Astrocyte (in vitro differentiated cells and primary cell): ENCODE measurements at regions not wholly inside any gene's neighbourhood (a gene's known extent, or its start where the extent isn't known, plus 50 kb on each side); places are given as distances from the start of the nearest gene placed in this dataset.

ENCODE experiments used
- DNase-seq: peaks from one replicate; pipeline ENCODE4 v3.0.0-alpha.2; 2010; ENCODE audit warnings: low read depth
- FAIRE-seq: peaks from 2 replicates; lab custom pipeline; 2011; peaks lifted over from hg19 to GRCh38; lab: Jason Lieb, UNC
- H2AFZ ChIP-seq: 2 replicates; pipeline ENCODE4 v1.6.0; 2012; ENCODE audit warnings: low read depth, low read length, inconsistent platforms
- H3K27ac ChIP-seq: 2 replicates; pipeline ENCODE4 v1.5.1; 2011; ENCODE audit warnings: low read depth, low read length, inconsistent platforms
- H3K27me3 ChIP-seq: 2 replicates; pipeline ENCODE4 v1.6.0; 2011; ENCODE audit warnings: low read length, inconsistent platforms; ENCODE audit not compliant: insufficient read depth
- H3K36me3 ChIP-seq: 2 replicates; pipeline ENCODE4 v1.5.1; 2011; ENCODE audit warnings: low read length, inconsistent platforms; ENCODE audit not compliant: insufficient read depth
- H3K4me1 ChIP-seq: 2 replicates; pipeline ENCODE4 v1.5.1; 2011; ENCODE audit warnings: low read length, inconsistent platforms; ENCODE audit not compliant: insufficient read depth
- H3K4me2 ChIP-seq: 2 replicates; pipeline ENCODE4 v1.6.0; 2012; ENCODE audit warnings: low read length, inconsistent platforms
- H3K4me3 ChIP-seq: 2 replicates; pipeline ENCODE4 v1.5.1; 2011; ENCODE audit warnings: low read depth, mild to moderate bottlenecking, low read length, inconsistent platforms; ENCODE audit not compliant: insufficient read depth
- H3K79me2 ChIP-seq: 2 replicates; pipeline ENCODE4 v1.6.0; 2012; ENCODE audit warnings: mild to moderate bottlenecking, low read length, inconsistent platforms; ENCODE audit not compliant: insufficient read depth
- H3K9ac ChIP-seq: 2 replicates; pipeline ENCODE4 v1.6.0; 2012; ENCODE audit warnings: mild to moderate bottlenecking, low read length, inconsistent platforms
- H3K9me3 ChIP-seq: 2 replicates; pipeline ENCODE4 v1.5.1; 2012; ENCODE audit warnings: low read depth, mild to moderate bottlenecking, low read length, inconsistent platforms; ENCODE audit not compliant: insufficient read depth
- H4K20me1 ChIP-seq: 2 replicates; pipeline ENCODE4 v1.6.0; 2012; ENCODE audit warnings: low read length, inconsistent platforms; ENCODE audit not compliant: insufficient read depth
- H3K27ac Mint-ChIP-seq: one replicate; pipeline ENCODE4 v1.8.0; 2021; ENCODE audit warnings: mild to moderate bottlenecking, mixed read lengths; ENCODE audit not compliant: unreplicated experiment
- H3K27me3 Mint-ChIP-seq: one replicate; pipeline ENCODE4 v1.8.0; 2021; ENCODE audit warnings: low read depth, mixed read lengths; ENCODE audit not compliant: unreplicated experiment
- H3K36me3 Mint-ChIP-seq: one replicate; pipeline ENCODE4 v1.8.0; 2021; ENCODE audit warnings: low read depth, mixed read lengths; ENCODE audit not compliant: unreplicated experiment
- H3K4me1 Mint-ChIP-seq: one replicate; pipeline ENCODE4 v1.8.0; 2021; ENCODE audit warnings: low read depth, mixed read lengths; ENCODE audit not compliant: unreplicated experiment
- H3K4me3 Mint-ChIP-seq: one replicate; pipeline ENCODE4 v1.8.0; 2021; ENCODE audit warnings: mild to moderate bottlenecking, moderate library complexity, mixed read lengths; ENCODE audit not compliant: unreplicated experiment
- H3K9me3 Mint-ChIP-seq: one replicate; pipeline ENCODE4 v1.8.0; 2021; ENCODE audit warnings: mild to moderate bottlenecking, mixed read lengths; ENCODE audit not compliant: unreplicated experiment
- CTCF ChIP-seq: IDR thresholded peaks from 2 replicates; pipeline ENCODE4 v1.5.1; 2011; ENCODE audit warnings: low read depth, mild to moderate bottlenecking, inconsistent platforms, low read length, moderate library complexity; ENCODE audit not compliant: insufficient read depth
- EZH2 ChIP-seq: IDR thresholded peaks from 2 replicates; pipeline ENCODE4 v1.6.1; 2012; ENCODE audit warnings: mild to moderate bottlenecking, low read length, inconsistent platforms; ENCODE audit not compliant: insufficient read depth

- Histone ChIP-seq H3K9ac (no peak overlapping the region), H3K27me3 (no peaks in the 10 kb centered on the region), H3K9me3 (no peaks in the 10 kb centered on the region), H3K4me3 (no peak overlapping the region), H3K27ac (no peak overlapping the region), H3K79me2 (no peaks in the 10 kb centered on the region), H2AFZ (peak overlapping the region; percentile 47), H3K4me2 (no peak overlapping the region), H4K20me1 (no peaks in the 10 kb centered on the region), H3K4me1 (no peaks in the 10 kb centered on the region), H3K36me3 (no peaks in the 10 kb centered on the region)
- Mint-ChIP-seq H3K27ac (no peak overlapping the region), H3K9me3 (no peaks in the 10 kb centered on the region), H3K4me3 (no peak overlapping the region), H3K36me3 (no peaks in the 10 kb centered on the region), H3K4me1 (peaks cover 17% of the 10 kb centered on the region), H3K27me3 (peaks cover 5% of the 10 kb centered on the region)
- TF ChIP-seq CTCF, result no peak
- no peak for TF ChIP-seq EZH2
- FAIRE-seq (no peak), DNase-seq (no peak)
These were observed 50.1 kb upstream of the ARMC2 start for GRCh38 chr6:108797951-108798669.
